NCI-H1105 (cell line): ENCODE measurements at regions not wholly inside any gene's neighbourhood (a gene's known extent, or its start where the extent isn't known, plus 50 kb on each side); places are given as distances from the start of the nearest gene placed in this dataset.
A peak's percentile ranks its signal among the peaks of the same experiment; 100 is the strongest.

ENCODE experiments used
- DNase-seq: peaks from one replicate; lab custom pipeline; 2025; lab: John Stamatoyannopoulos, UW

DNA sequence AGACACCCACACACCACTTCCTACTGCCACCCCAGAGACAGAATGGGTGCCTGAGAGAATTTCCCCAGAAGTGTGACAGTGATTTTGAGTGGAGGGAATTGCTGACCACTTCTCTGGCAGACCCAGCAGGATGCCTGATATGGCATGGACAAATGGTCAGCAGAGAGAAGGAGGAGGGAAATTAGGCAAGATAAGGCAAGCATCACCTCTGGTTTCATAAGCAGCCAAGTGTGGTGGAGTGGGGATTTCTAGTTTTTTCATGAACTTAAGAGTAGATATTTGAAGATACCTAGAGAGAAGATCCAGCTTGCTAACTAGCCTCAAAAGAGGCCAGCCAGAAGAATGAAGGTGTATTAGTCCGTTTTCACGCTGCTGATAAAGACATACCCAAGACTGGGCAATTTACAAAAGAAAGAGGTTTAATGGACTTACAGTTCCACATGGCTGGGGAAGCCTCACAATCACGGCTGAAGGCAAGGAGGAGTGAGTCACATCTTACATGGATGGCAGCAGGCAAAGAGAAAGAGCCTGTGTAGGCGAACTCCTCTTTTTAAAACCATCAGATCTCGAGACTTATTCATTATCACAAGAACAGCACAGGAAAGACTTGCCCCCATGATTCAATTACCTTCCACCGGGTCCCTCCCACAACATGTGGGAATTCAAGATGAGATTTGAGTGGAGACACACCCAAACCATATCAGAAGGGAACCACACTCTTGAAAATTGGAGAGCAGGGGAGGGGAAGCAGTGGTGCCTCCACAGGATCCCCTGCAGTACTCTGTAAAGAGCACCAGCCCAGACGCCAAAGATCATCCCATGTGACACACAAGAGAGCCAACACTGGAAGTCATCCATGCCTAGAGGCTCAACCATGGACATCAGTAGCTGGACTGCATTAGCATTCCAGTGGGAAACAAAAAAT lies 64.2 kb downstream of the RBM43 start:
- no peak for DNase-seq

DNA sequence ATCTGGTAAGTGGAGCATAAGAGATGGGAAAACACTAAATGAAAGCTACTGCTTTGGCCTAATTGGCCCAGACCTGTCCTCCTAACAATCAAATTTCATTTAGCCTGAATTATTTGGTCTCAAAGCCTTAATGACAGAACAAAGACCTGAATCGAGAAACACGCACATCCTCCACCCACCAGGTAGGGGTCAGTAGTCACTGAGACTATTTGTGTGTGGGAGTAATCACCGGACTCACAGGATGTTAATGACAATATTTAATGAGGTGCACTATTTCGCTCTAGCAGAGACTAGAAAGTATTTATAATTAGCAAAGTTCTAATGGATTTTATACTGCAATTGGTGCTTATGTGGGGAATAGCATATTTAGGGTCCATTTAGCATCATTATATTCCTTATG lies 68.1 kb downstream of the RBM43 start:
- DNase-seq, result no peak

DNA sequence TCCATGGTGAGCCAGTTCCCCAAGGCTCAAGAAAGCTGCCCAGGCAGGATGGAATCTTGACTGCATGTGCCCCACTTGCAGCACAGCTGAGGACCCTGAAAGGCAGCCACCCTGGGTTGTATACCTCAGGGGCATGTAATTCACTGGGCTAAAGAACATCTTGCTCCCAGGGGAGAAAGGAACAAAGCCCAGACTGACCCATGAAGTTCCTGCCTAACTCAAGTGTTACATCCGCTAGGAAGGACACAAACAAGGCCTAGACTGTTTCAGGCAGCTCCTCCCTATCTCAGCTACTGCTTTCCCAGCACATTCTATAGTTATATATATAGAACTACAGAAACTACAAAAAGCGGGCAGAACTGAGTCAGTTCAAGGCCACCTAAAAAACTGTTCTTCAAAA lies 69.0 kb downstream of the RBM43 start:
- no peak for DNase-seq

DNA sequence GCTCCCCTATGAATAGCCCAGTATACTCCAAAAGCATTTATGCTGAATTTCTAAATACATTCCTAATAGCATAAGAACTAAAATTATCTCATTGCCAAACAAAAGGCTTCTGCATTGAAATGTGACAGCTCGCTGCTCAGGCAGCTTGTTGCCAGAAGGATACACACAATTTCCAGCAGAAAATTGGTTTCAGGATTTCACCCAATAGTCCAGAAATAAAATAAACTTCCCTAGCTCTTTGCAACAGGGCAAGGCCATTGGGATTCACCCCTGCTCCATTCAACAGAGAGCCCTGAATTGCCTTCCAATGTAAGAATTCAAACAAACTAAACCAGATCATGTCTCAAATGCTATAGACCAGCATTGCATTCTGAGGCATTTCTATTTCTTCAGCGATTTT lies 70.7 kb downstream of the RBM43 start:
- DNase-seq, result no peak

DNA sequence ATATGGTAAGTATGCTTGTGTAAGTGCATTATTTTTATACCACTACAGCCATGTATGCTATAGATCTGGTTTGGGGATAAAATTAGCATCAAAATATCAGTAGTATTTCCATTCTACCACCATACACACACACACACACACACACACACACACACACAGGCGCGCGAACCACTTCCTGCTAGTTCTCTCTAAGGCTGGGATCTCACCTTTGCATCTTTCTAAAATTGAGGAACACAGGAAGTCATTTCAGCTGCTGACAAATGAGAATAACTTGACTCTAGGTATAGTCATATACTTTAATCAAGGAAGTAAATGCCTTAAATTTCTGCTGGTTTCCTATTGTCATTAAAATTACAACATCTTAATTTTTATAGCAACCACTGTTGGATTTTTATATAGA lies 72.5 kb downstream of the RBM43 start:
- DNase-seq, result no peak

DNA sequence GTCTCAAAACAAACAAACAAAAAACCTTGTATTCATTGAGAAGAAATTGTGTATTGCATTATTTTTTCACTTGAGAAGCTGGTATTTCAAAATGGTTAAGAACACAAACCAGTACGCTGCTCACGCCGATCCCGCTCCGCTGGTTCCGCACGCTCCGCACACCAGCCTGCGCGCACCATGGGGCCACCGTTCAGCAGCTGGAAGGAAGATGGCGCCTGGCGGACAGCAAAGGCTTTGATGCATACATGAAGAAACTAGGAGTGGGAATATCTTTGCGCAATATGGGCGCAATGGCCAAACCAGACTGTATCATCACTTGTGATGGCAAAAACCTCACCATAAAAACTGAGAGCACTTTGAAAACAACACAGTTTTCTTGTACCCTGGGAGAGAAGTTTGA lies 75.7 kb downstream of the RBM43 start:
- no peak for DNase-seq

DNA sequence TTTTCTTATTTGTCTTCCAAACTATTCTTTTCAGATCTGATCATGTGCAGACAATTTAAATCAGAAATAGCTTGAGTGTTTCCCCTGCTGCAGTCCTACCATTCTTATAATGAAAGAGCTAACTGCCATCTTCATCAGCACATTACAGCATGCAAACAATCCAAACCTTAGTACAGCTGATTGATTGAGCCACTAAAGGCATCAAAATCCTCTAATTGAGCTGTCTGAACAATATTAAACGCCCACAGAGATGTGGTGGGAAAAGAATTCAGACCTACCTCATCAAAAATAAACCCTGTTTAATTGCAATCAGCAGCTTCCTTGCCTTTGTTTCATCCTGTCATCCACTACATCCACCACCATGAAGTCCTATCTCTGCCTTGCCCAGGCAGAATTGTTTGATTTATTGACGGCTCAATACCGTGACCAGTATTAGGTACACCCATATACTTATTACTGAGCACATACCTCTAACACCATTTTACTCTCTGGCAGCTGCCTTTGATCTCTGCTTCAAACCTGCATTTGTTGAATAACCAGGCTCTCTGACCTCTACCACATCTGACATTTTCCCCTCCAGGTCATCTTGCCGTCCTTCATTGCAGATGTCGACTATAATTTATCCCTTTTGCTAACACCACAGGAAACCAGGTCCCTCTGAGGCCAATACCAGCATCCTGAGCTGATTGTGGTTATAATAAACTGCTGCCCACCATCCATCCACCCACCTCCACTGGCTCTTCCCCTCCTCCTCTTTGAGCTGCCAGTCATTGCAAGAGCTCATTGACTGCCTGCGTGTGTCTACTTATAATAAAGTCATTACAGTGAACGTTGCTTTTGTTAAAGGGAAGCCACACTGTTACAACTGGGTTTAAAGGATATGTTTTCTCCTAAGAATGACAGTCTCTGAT lies 78.5 kb downstream of the RBM43 start:
- DNase-seq, result no peak

DNA sequence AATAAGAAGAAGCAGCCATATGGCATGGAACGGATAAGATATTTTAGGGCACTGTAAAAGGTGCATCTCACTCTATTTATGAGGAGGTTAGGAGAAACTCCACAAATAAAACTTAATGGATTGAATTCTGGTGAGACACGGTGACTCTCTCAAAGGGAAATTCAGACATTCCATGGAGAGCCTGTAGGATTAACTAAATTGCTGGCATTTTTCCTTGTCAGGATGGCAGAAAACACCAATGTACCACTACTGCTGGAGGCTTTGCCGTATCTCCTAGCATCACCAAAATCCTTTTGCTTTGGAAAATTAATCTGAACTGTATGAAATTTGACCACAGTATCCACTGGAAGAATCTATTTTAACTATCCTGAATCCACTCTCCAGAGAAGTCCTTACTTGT lies 79.3 kb downstream of the RBM43 start:
- DNase-seq, result no peak

DNA sequence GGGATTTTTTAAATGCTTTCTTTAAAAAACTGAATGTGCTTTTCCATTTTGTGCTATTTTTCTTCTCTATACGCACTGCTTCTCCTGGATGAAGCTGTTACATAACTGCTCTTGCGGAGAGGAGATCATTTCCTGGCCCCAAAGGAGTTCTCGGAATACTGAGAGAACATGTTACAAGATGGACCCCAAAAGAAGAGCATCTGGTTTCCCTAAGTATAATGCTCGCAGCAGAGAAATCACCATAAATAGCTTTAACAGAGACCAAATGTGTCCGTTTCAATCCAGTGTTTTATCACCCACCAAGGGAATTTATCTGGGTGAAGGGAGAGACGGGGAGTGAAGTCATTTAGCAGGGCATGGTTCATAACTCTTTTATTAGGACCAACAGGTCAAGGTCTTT lies 80.1 kb downstream of the RBM43 start:
- DNase-seq, result no peak

DNA sequence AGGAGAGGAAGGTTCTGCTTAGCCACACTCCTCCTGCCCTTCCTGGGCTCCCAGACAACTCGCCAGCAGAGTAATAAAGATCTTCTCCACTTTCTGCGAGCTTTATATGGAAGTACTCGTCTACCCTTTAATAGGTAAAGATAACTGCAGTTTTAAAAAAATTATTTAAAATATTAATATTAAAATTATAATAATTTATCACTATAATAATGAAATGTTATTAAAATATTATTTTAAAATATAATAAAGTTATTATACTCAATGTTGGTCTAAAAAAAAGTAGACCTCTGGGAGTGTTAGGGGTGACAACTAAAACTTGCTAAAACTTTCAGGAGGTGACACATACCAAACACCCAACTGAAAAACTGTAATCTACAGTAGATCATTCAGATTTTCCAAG lies 81.5 kb downstream of the RBM43 start:
- no peak for DNase-seq

DNA sequence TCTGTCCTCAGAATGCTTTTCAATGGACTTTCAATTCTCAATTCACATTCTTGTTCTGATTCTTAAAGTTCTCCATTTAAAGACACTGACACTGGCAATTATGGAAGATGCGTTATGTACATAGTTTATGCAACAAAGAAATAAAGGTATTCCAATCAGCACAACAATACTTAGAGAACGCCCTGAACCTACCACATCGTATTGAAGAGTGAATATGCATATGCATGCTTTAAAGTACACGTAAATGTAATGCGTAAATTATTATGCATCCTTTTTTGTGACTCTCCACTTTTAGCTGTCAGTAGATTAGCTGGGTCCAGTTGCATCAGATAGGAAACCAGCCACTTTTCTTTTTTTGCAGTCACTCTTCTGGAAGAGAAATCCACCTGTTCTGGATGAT lies 83.5 kb downstream of the RBM43 start:
- no peak for DNase-seq

DNA sequence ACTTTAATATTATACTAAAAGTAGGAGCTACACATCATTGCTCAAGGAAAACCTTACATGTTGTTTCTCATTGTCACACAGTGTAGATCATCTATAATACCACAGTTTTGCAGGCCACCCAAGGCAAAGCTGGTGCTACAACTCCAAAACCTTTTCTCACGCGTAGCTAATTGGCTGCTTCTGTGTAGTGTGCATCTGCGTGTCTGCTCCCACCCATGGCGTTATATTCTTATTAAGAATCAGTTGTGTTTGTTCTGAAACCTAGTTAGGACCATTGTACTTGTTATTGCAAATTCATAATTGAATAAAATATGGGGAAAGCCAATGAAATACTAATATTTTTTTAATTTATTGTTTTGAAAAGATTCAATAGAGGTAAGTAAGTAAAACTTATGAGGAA lies 83.9 kb downstream of the RBM43 start:
- no peak for DNase-seq

DNA sequence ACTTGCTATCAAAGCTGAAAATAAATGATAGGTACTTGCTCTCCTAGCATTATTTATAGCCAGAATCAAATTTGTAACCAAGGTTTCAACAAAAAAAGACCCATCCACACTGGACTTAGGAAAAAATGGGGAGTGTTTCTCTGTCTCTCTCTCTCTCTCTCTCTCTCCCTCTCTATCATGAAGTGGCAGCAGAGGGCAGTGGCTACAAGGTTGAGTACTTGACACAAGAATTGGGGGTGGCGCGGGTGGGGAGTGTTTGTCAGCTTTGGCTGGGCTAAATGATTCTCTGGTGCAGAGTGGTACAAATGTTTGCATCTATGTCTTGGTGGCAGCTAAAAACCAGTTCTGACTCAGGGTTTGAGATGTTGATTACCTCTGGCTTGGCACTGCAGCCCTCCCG lies 85.0 kb downstream of the RBM43 start:
- no peak for DNase-seq

DNA sequence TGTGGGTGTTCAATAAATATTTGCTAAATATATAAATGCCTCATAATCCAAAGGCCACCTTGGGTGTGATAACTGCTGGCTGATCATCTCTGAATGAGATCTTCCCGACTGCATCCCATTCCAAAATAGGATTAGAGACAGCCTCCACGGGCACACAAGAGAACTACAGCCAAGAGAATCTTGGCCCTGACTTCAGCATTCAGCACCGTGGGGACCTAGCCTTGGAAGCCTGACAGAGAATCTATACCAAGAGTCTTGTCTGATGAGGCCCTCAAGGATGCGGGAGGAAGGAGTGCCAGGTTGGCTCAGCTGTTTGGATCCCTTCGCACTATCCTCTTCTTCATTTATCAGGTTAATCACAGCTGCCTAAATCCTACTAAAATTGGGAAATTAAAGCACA lies 85.8 kb downstream of the RBM43 start:
- DNase-seq, result no peak

DNA sequence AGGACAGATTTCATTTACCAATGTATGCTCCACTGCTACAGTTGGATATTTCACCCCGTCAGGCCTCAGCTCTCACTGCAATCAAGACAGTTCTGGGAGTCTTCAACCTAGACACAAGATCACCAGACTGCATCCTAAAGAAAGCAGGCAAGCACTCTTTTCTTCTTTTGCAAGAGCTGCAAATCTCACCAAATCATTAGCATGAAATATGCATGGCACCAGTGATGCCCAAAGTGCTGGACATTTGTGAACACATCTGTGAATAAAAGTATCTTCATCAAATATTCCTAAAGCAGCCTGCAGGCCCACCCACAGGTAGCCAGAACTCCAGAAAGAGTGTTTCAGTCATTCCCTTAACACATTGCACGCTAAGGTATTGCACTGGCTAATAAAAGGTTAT lies 87.5 kb downstream of the RBM43 start:
- DNase-seq, result no peak

DNA sequence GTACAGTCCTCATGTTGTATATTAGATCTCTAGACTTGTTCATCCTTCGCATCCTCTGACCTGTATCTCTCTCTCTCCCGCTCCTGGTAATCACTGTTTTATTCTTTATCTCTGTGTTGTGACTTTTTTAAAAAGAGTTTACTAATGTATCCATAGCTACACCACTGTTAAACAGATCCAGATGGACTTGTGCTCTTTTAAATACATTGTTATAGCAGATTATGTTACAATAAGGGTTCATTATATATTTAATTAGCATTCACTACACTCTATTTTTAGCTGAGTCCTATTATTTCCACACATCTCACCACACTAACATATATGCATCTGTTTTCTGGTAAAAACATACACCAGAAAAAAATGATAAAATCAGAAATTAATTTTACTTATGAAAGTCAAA lies 90.5 kb downstream of the RBM43 start:
- DNase-seq, result no peak

DNA sequence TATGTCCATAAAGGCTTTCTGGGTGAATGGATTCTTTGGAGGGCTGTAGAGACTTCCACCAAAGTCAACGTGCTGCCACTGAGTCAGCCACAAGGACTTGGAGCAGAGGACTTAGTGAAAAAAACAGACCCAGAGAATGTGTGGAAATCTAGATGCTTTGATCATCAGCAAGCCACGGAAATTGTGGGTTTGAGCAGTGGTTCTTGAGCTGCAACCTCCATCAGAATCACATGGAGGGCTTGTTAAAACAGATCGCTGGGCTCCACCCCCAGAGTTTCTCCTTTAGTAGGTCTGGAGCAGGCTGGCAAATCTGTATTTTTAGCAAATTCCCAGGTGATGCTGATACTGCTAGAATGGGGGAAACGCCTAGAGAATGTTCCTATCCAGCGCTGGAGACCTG lies 95.3 kb downstream of the RBM43 start:
- no peak for DNase-seq

DNA sequence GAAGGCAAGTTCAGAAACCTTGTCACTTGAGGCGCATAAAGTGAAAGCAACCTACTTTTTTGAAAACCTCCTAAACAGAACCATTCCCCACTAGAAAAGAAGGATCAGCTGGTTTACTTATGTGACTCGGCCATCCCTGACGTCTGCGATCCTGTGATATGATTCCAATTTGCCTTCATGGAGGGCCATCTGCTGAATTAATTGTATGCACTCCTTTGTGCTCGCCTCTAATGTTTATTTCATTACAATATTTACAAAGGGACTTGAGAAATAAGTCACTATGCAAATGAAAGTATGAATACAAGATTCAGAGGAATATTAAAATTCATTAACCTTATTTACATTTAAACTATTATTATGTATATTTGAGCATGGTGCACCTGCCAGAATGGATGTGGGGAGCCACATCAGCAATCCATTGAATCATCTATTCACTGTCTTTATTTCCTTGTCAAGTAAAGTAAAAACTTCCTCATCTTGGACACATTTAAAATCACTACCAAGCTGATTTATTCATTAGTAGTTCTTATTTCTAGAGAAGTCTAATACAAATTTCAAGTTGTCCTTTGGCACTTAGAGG lies 96.5 kb downstream of the RBM43 start:
- DNase-seq, result no peak

DNA sequence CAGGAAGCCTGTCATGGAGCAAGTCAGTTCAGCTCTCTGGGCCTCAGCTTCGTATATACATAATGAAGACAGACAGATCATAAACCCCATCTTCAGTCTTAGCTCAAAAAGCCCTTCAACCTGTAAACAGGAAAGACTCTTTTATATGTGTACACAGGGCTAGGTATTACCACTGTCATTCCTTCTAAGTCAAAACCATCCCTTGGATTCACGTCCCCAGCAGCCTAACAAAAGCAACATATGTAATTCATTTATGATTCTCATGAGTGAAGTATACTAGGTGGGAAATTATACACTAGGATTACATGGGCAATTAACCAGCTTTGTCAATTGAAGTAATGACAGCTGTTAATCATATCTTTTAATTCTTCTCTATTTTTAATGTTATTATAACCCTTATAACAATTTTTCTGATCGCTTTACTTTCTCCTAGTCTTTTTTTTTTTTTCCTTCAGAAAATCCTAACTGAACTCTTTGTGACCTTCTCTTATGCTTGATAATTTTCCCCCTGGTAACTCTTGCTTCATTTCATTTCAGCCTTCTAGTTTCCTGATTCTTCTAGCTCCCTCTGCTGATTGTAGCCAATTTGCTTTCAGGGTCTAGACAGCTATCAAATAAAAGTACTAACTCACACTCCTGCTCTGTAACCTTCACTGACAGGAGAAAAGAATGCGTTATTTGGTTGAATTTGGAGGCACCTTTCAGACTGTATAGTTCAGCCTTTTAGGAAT lies 99.7 kb downstream of the RBM43 start:
- peak; percentile 2 for DNase-seq

DNA sequence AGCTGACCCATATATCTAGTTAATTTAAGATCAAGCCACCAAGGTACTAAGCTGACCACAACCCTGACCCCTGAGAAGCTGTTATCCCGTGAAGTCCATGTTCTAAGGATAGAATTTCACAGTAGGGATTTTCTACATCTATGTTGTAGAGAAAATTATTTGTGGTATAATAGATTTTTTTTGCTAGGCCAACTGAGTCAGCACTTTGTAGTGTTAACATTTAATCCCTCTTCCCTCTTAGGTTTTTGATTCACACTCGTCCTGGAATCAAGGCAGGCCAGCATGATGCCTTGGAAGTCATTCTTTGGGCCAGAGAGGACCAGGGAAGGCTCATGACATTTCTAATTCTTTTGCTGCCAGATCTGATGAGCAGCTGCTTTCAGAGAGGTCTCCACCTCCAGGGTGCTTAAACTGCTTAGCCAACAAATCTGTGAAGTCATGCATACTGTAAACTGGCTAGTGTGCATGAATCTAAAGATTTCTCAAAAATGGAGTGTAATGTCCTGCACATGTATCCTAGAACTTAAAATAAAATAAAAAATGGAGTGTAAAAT lies 102.5 kb downstream of the RBM43 start:
- DNase-seq, result no peak

DNA sequence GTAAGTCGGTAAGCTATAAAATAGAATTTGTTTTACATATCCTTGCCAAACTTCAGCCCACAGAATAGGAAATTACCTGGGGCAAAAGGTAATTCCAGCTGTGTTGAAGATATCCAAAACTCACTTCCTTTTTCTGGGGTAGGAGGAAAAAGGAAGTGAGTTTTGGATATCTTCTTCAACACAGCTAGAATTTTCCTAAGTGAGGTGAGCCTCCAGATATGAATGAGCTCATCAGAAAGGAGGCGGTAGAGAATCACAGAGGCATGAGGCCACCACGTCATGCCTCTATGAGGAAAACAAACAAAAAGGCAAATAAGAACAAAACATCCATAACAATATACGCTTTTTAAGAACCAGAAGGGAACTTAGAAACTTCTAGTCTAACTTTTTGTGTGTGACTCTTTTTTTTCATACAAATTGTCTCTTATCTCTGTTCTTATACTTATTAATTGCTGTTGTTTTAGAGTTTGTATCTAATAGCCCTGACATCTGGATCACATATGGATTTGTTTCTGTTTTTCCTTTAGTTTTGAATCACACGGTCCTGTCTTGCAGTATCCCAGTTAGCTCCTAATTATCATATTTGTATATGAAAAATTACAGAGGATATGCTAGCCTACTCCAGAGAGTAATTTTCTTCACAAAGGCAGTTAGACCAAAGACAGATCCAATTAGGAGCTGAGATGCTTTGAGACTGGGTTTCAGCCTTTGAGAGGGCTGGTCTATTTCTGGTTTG lies 104.5 kb downstream of the RBM43 start:
- no peak for DNase-seq
